Panc1 (cell line): ENCODE measurements at regions not wholly inside any gene's neighbourhood (a gene's known extent, or its start where the extent isn't known, plus 50 kb on each side); places are given as distances from the start of the nearest gene placed in this dataset.

Source experiments
- ATAC-seq: fragments of 200-7000 bp; cut with Tn5 transposase; 2 replicates; pipeline ENCODE4 v1.9.1; 2020; ENCODE audit warnings: mild to moderate bottlenecking, moderate library complexity
- BruUV-seq: library from RNA; stranded (reverse); fragments of 400-500 nt; replicated peaks from 2 replicates; lab custom pipeline; 2021; lab: Mats Ljungman, UMichigan
- CTCF ChIA-PET: fragments of 300-600 bp; sonication (Branson Sonifier 250); formaldehyde crosslinking; loops from one replicate; lab custom pipeline; 2022; ENCODE audit warnings: antibody characterized with exemption; lab: Charles Lee
- POLR2A ChIA-PET: fragments of 300-600 bp; sonication (Branson Sonifier 250); formaldehyde crosslinking; loops from one replicate; lab custom pipeline; 2022; ENCODE audit warnings: antibody characterized with exemption; lab: Charles Lee
- DNase-seq: peaks from one replicate; pipeline ENCODE4 v3.0.0-alpha.2; 2010; ENCODE audit warnings: low read depth, low spot score
- H3K27ac ChIP-seq: 2 replicates; pipeline ENCODE4 v1.5.1; 2011; ENCODE audit warnings: mild to moderate bottlenecking, low read length, inconsistent platforms
- H3K27me3 ChIP-seq: fragments of 200-500 bp; sonication (Bioruptor generic); 2 replicates; pipeline ENCODE4 v1.6.0; 2014; ENCODE audit warnings: low read length, inconsistent platforms; ENCODE audit not compliant: control insufficient read depth, insufficient read depth
- H3K36me3 ChIP-seq: fragments of 200-500 bp; sonication (Bioruptor generic); 2 replicates; pipeline ENCODE4 v1.5.1; 2014; ENCODE audit warnings: inconsistent platforms, mild to moderate bottlenecking, low read length, moderate library complexity; ENCODE audit not compliant: control insufficient read depth, insufficient read depth
- H3K4me1 ChIP-seq: 2 replicates; pipeline ENCODE4 v1.5.1; 2011; ENCODE audit warnings: inconsistent platforms, mild to moderate bottlenecking, low read length, moderate library complexity; ENCODE audit not compliant: control insufficient read depth, insufficient read depth
- H3K4me3 ChIP-seq, 2 experiments: 2 replicates each; pipeline ENCODE4 v1.5.1; 2011 to 2012; ENCODE audit warnings: low read depth in 2 of 2, low read length in 2 of 2, mild to moderate bottlenecking in 2 of 2, inconsistent platforms in 1 of 2, moderate library complexity in 1 of 2
- H3K9me3 ChIP-seq: fragments of 200-500 bp; sonication (Bioruptor generic); 2 replicates; pipeline ENCODE4 v1.5.1; 2014; ENCODE audit warnings: low read depth, mild to moderate bottlenecking, inconsistent platforms, low read length, moderate library complexity; ENCODE audit not compliant: control insufficient read depth, insufficient read depth
- POLR2AphosphoS5 ChIP-seq: IDR thresholded peaks from 2 replicates; pipeline ENCODE4 v1.6.1; 2012; ENCODE audit warnings: mild to moderate bottlenecking, low read depth, low read length, moderate library complexity
- SIN3A ChIP-seq: IDR thresholded peaks from 2 replicates; pipeline ENCODE4 v1.6.1; 2012; ENCODE audit warnings: low read depth, mild to moderate bottlenecking, low read length, moderate library complexity, borderline replicate concordance; ENCODE audit not compliant: insufficient read depth
- TCF7L2 ChIP-seq: IDR thresholded peaks from 2 replicates; pipeline ENCODE4 v1.6.1; 2011; ENCODE audit warnings: mild to moderate bottlenecking, low read depth, low read length, inconsistent platforms
- in situ Hi-C: cut with HindIII; loops from 2 replicates; pipeline ENCODE4 v1.10.0; 2016; ENCODE audit warnings: low sequenced_read_pairs, low pct_unique_long_range_greater_than_20kb
- intact Hi-C: fragments of 100-400 bp; cut with micrococcal nuclease; formaldehyde crosslinking; loops from one replicate; pipeline ENCODE4 v1.10.0; 2022; ENCODE audit not compliant: unreplicated experiment
- TF ChIP-seq, protein P1 (sequence below): fragments of 450-650 bp; IDR thresholded peaks from 2 replicates; pipeline ENCODE4 v1.5.1; 2017; ENCODE audit warnings: mild to moderate bottlenecking
- TF ChIP-seq, protein P2 (sequence below), 2 experiments: IDR thresholded peaks; 2 replicates each; pipeline ENCODE4 v1.6.1; 2011 to 2012; ENCODE audit warnings: low read depth in 2 of 2, control low read depth in 1 of 2, low read length in 1 of 2, mild to moderate bottlenecking in 1 of 2, moderate library complexity in 1 of 2; ENCODE audit not compliant: insufficient read depth in 1 of 2

DNA sequence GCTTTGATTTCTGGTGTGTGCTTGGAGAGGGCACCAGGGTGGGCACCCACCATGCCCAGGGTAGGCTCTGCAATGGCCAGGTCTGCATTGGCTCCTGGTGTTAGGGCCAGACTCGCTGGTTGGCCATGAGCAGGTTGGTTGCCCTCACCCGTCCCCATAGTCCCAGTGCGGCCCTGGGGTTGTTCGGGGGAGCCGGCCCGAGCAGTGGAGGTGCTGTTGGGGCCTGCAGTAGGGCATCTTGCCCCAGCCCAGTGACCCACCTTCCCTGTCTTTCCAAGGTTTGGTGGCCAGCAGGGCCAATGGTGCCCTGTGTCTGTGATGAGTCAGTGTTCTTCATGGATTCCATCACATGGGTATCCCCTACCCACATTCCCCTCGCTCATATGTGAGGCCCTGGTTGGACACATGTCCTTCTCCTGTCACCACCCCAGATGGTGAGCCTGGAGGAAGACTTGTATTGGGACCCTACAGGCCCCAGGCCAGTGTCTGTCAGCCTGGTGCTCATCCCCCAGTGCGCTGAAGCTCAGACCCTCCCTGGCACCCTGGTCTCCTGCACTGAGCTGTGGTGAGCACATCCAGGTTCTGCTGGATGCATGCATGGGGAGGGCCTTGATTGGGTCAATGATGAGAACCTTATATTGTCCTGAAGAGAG is 190.1 kb downstream of the UBE3A start:
- TF ChIP-seq, protein P1, sequence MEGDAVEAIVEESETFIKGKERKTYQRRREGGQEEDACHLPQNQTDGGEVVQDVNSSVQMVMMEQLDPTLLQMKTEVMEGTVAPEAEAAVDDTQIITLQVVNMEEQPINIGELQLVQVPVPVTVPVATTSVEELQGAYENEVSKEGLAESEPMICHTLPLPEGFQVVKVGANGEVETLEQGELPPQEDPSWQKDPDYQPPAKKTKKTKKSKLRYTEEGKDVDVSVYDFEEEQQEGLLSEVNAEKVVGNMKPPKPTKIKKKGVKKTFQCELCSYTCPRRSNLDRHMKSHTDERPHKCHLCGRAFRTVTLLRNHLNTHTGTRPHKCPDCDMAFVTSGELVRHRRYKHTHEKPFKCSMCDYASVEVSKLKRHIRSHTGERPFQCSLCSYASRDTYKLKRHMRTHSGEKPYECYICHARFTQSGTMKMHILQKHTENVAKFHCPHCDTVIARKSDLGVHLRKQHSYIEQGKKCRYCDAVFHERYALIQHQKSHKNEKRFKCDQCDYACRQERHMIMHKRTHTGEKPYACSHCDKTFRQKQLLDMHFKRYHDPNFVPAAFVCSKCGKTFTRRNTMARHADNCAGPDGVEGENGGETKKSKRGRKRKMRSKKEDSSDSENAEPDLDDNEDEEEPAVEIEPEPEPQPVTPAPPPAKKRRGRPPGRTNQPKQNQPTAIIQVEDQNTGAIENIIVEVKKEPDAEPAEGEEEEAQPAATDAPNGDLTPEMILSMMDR: no peak
- TF ChIP-seq TCF7L2: no peak
- TF ChIP-seq, protein P2, sequence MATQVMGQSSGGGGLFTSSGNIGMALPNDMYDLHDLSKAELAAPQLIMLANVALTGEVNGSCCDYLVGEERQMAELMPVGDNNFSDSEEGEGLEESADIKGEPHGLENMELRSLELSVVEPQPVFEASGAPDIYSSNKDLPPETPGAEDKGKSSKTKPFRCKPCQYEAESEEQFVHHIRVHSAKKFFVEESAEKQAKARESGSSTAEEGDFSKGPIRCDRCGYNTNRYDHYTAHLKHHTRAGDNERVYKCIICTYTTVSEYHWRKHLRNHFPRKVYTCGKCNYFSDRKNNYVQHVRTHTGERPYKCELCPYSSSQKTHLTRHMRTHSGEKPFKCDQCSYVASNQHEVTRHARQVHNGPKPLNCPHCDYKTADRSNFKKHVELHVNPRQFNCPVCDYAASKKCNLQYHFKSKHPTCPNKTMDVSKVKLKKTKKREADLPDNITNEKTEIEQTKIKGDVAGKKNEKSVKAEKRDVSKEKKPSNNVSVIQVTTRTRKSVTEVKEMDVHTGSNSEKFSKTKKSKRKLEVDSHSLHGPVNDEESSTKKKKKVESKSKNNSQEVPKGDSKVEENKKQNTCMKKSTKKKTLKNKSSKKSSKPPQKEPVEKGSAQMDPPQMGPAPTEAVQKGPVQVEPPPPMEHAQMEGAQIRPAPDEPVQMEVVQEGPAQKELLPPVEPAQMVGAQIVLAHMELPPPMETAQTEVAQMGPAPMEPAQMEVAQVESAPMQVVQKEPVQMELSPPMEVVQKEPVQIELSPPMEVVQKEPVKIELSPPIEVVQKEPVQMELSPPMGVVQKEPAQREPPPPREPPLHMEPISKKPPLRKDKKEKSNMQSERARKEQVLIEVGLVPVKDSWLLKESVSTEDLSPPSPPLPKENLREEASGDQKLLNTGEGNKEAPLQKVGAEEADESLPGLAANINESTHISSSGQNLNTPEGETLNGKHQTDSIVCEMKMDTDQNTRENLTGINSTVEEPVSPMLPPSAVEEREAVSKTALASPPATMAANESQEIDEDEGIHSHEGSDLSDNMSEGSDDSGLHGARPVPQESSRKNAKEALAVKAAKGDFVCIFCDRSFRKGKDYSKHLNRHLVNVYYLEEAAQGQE (IDR thresholded peaks at IDR 0.05; ENCODE audit: insufficient read depth in 1 of 2, low read depth in 2 of 2, low read length in 1 of 2): no peak
- TF ChIP-seq POLR2AphosphoS5: no peak
- TF ChIP-seq SIN3A: no peak
- ChIA-PET POLR2A (no interaction called here), CTCF (no interaction called here)
- Histone ChIP-seq H3K4me3 (no peak overlapping the region), H3K4me1 (no peaks in the 10 kb centered on the region), H3K36me3 (no peaks in the 10 kb centered on the region), H3K27ac (no peak overlapping the region), H3K27me3 (no peaks in the 10 kb centered on the region), H3K9me3 (no peaks in the 10 kb centered on the region)
- intact Hi-C loops: no loop called here
- in situ Hi-C loops: no loop called here
- ATAC-seq: no peak
- no TSS peak for BruUV-seq
- no peak for DNase-seq

DNA sequence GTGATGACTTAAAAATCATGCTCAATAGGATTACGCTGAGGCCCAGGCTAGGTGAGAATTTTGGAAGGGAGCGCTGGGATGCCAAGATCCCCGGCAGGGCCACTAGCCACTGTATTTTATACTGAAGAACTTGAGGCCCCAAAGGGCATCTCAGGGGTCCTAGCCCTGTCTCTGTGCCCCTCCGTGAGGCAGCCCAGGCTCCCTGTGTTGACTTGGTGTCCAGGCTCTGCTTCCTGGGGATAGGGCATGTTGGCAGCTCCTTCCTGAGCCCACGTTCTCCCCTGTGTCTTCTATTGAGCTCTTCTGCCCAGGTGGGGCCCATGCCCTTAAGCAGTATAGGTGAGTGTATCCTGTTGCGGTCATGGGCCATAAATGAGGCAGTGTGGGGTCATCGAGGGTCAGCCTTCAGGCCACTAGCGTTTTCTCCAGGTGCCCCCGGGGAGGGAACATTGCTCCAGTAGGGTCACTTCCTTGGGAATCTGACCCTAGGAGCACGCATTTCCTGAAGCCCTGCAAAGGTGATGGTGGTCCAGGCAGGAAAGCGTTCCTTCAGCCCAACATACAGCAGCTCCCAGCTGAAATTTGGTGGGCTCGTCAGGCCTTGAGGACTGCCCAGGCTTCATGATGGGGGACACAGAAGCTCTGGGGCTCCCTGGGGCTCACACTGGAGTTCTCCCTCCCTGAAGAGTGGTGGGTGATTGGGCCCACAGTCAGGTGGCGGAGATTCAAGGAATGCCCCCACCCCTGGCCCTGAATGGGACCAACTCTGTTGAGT is 189.4 kb downstream of the UBE3A start:
- in situ Hi-C loops (no loop called here), intact Hi-C loops (no loop called here)
- BruUV-seq: no TSS peak
- no peak overlapping the region for H3K4me3 ChIP-seq
- no peak for DNase-seq
- no peak overlapping the region for H3K27ac ChIP-seq
- POLR2A ChIA-PET: no interaction called here
- no peaks in the 10 kb centered on the region for H3K36me3 ChIP-seq
- H3K9me3 ChIP-seq: no peaks in the 10 kb centered on the region
- TF ChIP-seq, protein P2 (IDR thresholded peaks at IDR 0.05; ENCODE audit: insufficient read depth in 1 of 2, low read depth in 2 of 2, low read length in 1 of 2): no peak
- no peak for TF ChIP-seq SIN3A
- TF ChIP-seq, protein P1: no peak
- no peak for TF ChIP-seq TCF7L2
- no peak for TF ChIP-seq POLR2AphosphoS5
- H3K4me1 ChIP-seq: no peaks in the 10 kb centered on the region
- no peaks in the 10 kb centered on the region for H3K27me3 ChIP-seq
- CTCF ChIA-PET: no interaction called here
- ATAC-seq: no peak
